BJ (cell line): ENCODE measurements at regions not wholly inside any gene's neighbourhood (a gene's known extent, or its start where the extent isn't known, plus 50 kb on each side); places are given as distances from the start of the nearest gene placed in this dataset.
A peak's percentile ranks its signal among the peaks of the same experiment; 100 is the strongest.

Experiments
- CTCF ChIA-PET: fragments of 350-600 bp; formaldehyde crosslinking; extraction: SDS; loops from one replicate; lab custom pipeline; 2021; ENCODE audit warnings: antibody characterized with exemption, inconsistent platforms; lab: Yijun Ruan, JAX
- POLR2A ChIA-PET: fragments of 300-600 bp; sonication (Branson Sonifier 250); formaldehyde crosslinking; extraction: SDS; loops from one replicate; lab custom pipeline; 2021; ENCODE audit warnings: antibody characterized with exemption; lab: Charles Lee
- DNase-seq: peaks from one replicate; pipeline ENCODE4 v3.0.0-alpha.2; 2011; ENCODE audit warnings: low read depth
- H3K27me3 ChIP-seq: 2 replicates; pipeline ENCODE4 v1.6.0; 2011; ENCODE audit warnings: low read length; ENCODE audit not compliant: control insufficient read depth, insufficient read depth
- H3K36me3 ChIP-seq: 2 replicates; pipeline ENCODE4 v1.5.1; 2011; ENCODE audit warnings: low read length; ENCODE audit not compliant: control insufficient read depth, insufficient read depth
- H3K4me3 ChIP-seq: 2 replicates; pipeline ENCODE4 v1.5.1; 2011; ENCODE audit warnings: low read depth, mild to moderate bottlenecking, control low read depth, low read length
- TF ChIP-seq, protein P1 (sequence below): IDR thresholded peaks from 2 replicates; pipeline ENCODE4 v1.5.1; 2011; ENCODE audit warnings: low read depth, mild to moderate bottlenecking, control low read depth, inconsistent platforms, low read length, moderate library complexity; ENCODE audit not compliant: insufficient read depth

GRCh38 chr4:121248747-121249146 lies 84.6 kb upstream of the TNIP3 start:
- POLR2A ChIA-PET, result no interaction called here
- H3K36me3 ChIP-seq, result no peaks in the 10 kb centered on the region
- TF ChIP-seq, protein P1, sequence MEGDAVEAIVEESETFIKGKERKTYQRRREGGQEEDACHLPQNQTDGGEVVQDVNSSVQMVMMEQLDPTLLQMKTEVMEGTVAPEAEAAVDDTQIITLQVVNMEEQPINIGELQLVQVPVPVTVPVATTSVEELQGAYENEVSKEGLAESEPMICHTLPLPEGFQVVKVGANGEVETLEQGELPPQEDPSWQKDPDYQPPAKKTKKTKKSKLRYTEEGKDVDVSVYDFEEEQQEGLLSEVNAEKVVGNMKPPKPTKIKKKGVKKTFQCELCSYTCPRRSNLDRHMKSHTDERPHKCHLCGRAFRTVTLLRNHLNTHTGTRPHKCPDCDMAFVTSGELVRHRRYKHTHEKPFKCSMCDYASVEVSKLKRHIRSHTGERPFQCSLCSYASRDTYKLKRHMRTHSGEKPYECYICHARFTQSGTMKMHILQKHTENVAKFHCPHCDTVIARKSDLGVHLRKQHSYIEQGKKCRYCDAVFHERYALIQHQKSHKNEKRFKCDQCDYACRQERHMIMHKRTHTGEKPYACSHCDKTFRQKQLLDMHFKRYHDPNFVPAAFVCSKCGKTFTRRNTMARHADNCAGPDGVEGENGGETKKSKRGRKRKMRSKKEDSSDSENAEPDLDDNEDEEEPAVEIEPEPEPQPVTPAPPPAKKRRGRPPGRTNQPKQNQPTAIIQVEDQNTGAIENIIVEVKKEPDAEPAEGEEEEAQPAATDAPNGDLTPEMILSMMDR, result no peak
- DNase-seq, result no peak
- H3K27me3 ChIP-seq, result no peaks in the 10 kb centered on the region
- CTCF ChIA-PET, result interaction anchor here (0.6 to 11.7 kb wide), 7 partner anchors 24 to 63 kb away, joined by 3 to 182 read pairs (median 3); no protein-coding TSS in a partner anchor
- no peak overlapping the region for H3K4me3 ChIP-seq

DNA sequence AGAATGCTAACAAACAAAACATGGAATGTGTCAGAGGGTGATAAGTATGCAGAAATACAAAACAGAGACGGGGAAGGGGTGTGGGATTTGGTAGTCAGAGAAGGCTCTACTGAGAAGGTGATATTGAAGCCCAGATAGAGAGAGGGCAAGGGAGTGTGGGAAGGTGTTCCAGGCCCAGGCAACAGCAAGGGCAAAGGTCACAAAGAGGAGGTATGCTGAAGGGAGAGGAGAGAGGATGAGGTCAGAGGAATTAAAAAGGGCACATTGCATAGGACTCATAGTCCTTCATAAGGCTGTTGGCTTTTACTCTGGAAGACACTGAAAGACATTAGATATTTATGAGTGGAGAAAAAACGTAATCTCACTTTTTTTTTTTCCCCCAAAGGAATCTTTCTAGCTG lies 82.6 kb upstream of the TNIP3 start:
- no peak for DNase-seq
- Histone ChIP-seq H3K4me3 (no peak overlapping the region), H3K36me3 (no peaks in the 10 kb centered on the region), H3K27me3 (no peaks in the 10 kb centered on the region)
- ChIA-PET POLR2A (no interaction called here), CTCF (interaction anchor here (11.7 kb wide), 1 partner anchor 57 kb away, joined by 182 read pairs; no protein-coding TSS in a partner anchor)
- TF ChIP-seq, protein P1, result no peak

GRCh38 chr4:121243485-121243884 lies 79.4 kb upstream of the TNIP3 start:
- CTCF ChIA-PET, result interaction anchor here (1.2 to 3.7 kb wide), 6 partner anchors 9 to 51 kb away, joined by 3 to 30 read pairs (median 7); no protein-coding TSS in a partner anchor
- no peak for DNase-seq
- POLR2A ChIA-PET, result no interaction called here
- Histone ChIP-seq H3K4me3 (peak overlapping the region; percentile 22), H3K36me3 (no peaks in the 10 kb centered on the region), H3K27me3 (no peaks in the 10 kb centered on the region)
- TF ChIP-seq, protein P1, result no peak

DNA sequence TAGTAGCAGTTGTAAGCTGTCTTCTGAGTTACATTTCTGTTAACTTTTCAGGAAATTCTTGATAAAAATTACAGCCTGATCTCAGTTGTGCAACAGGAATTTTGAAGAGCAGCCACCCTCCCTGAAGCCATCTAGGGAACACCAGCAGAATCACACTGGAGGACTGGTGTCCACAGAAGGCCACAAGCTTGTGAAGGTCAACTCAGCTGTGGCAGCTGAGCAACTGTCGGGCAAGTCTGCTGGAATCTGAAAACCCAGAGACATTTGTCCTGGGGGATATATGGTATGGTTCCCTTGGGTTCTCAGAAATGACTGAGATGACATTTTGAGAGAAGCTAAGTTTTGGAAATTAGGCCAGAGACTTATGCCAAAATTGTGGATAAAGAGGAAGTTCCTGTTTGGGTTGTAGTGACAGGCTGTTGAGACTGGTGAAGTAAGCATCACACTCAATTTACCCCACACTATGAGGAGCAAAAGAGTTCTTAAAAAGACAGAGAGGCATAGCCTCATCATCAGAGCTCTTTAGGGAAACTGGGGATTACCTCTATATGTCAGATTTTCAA lies 78.1 kb upstream of the TNIP3 start:
- POLR2A ChIA-PET, result interaction anchor here (0.6 kb wide), 1 partner anchor 8 kb away, joined by 3 read pairs; no protein-coding TSS in a partner anchor
- H3K36me3 ChIP-seq, result no peaks in the 10 kb centered on the region
- H3K4me3 ChIP-seq, result no peak overlapping the region
- CTCF ChIA-PET, result interaction anchor here (0.6 to 3.7 kb wide), 7 partner anchors 8 to 62 kb away, joined by 3 to 30 read pairs (median 4); no protein-coding TSS in a partner anchor
- no peaks in the 10 kb centered on the region for H3K27me3 ChIP-seq
- DNase-seq, result no peak
- TF ChIP-seq, protein P1, result no peak

- TF ChIP-seq, protein P1, result no peak
- DNase-seq, result no peak
- POLR2A ChIA-PET, result no interaction called here
- H3K36me3 ChIP-seq, result no peaks in the 10 kb centered on the region
- no peak overlapping the region for H3K4me3 ChIP-seq
- H3K27me3 ChIP-seq, result no peaks in the 10 kb centered on the region; the same call in 1 of the 2 replicates
- CTCF ChIA-PET, result interaction anchor here (0.6 to 2.2 kb wide), 4 partner anchors 10 to 47 kb away, joined by 3 to 10 read pairs (median 5); no protein-coding TSS in a partner anchor
These were observed 75.8 kb upstream of the TNIP3 start for GRCh38 chr4:121239951-121240350.
